ENCODE measurements at regions not wholly inside any gene's neighbourhood (a gene's known extent, or its start where the extent isn't known, plus 50 kb on each side); places are given as distances from the start of the nearest gene placed in this dataset.

DNA sequence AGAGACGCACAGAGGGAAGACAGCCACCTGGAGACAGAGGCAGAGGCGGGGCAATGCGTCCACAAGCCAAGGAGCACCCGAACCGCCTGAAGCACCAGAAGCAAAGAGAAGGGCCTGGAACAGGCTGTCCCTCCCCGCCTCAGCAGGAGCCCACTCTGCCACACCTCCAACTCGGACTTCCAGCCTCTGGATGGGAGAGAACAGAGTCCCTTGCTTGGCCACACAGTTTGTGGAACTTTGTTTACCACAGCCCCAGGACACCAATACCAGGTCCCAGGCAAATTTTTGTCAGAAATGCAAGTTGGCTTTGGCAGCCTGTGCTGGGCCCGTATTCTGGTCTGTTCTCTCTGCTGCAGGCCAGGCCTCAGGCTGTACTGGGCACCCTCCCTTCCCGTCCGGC is 87.5 kb upstream of the RPS6KA2 start:
- no peak for DNase-seq
- 80% methylated on average over 1 of the region's 10 CpGs for WGBS (ENCODE audit: insufficient coverage, low lambda C conversion rate)
- Histone ChIP-seq H3K9me3 (ENCODE audit: control insufficient read depth, low read depth, low read length) (peaks cover 4% of the 10 kb centered on the region), H3K27ac (ENCODE audit: low read length) (no peak overlapping the region), H3K4me1 (ENCODE audit: control insufficient read depth, insufficient read depth, low read length) (no peaks in the 10 kb centered on the region), H3K4me3 (ENCODE audit: low read length) (no peak overlapping the region), H3K27me3 (ENCODE audit: control insufficient read depth, insufficient read depth, low read length) (no peaks in the 10 kb centered on the region), H3K36me3 (ENCODE audit: control insufficient read depth, insufficient read depth, low read length) (no peaks in the 10 kb centered on the region)

DNA sequence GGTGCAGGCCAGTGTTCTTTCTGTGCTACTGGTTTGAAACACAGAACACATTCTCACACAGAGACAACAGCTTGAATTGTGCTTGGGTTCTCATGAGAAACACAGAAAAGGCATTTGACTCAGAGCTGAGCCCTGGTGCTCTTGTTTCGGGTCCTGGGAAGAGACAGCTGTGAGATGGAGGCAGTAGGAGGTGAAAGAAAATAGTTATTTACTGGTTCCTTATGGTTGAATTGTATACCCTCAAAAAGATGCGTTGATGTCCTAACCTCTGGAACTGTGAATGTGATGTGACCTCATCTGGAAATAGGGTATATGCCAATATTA is 87.1 kb upstream of the RPS6KA2 start:
- Histone ChIP-seq H3K4me1 (ENCODE audit: control insufficient read depth, insufficient read depth, low read length) (no peaks in the 10 kb centered on the region), H3K27ac (ENCODE audit: low read length) (no peak overlapping the region), H3K4me3 (ENCODE audit: low read length) (no peak overlapping the region), H3K27me3 (ENCODE audit: control insufficient read depth, insufficient read depth, low read length) (no peaks in the 10 kb centered on the region), H3K36me3 (ENCODE audit: control insufficient read depth, insufficient read depth, low read length) (no peaks in the 10 kb centered on the region), H3K9me3 (ENCODE audit: control insufficient read depth, low read depth, low read length) (peaks cover 4% of the 10 kb centered on the region)
- no peak for DNase-seq
- 80% methylated on average over 1 of the region's 2 CpGs for WGBS (ENCODE audit: insufficient coverage, low lambda C conversion rate)

DNA sequence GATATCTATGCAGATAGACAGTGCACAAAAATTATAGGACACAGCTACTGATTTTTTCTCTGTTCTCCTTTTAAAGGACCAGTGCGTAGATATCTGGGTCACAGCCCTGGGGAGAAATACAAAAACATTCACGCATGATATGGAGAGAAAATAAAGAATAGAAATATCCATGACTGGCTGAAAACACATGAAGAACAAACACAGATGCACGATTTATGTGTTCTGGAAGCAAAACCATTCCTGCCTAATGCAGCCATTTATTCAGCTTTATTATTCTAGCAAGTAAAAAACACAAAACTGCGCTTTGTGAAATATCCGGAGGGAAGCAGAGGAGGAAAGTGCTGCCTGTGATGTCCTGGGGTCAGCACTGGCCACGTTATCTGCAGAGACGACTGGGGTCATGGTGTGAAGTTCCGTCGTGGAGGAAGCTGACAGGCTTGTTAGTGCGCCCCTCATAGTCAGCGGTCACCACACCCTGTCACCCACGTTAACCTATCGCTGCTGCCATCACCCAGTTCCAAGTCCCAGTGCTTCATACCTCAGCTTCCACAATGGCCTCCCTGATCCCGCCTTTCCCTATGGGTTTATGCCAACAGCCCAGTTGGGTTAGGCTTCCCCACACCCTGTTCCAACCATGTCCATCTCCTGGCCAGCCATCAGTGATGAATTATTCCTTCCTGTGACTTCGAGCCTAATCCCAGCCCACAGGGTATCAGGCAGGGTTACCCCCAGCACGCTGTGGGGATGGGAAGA is 86.6 kb upstream of the RPS6KA2 start:
- no peak overlapping the region for H3K4me3 ChIP-seq (ENCODE audit: low read length)
- no peaks in the 10 kb centered on the region for H3K27me3 ChIP-seq (ENCODE audit: control insufficient read depth, insufficient read depth, low read length)
- H3K4me1 ChIP-seq (ENCODE audit: control insufficient read depth, insufficient read depth, low read length) = no peaks in the 10 kb centered on the region
- no peak for DNase-seq
- H3K9me3 ChIP-seq (ENCODE audit: control insufficient read depth, low read depth, low read length) = peaks cover 4% of the 10 kb centered on the region
- H3K36me3 ChIP-seq (ENCODE audit: control insufficient read depth, insufficient read depth, low read length) = no peaks in the 10 kb centered on the region
- no peak overlapping the region for H3K27ac ChIP-seq (ENCODE audit: low read length)
- whole genome bisulfite sequencing (ENCODE audit: insufficient coverage, low lambda C conversion rate) = 88% methylated on average over 3 of the region's 16 CpGs

DNA sequence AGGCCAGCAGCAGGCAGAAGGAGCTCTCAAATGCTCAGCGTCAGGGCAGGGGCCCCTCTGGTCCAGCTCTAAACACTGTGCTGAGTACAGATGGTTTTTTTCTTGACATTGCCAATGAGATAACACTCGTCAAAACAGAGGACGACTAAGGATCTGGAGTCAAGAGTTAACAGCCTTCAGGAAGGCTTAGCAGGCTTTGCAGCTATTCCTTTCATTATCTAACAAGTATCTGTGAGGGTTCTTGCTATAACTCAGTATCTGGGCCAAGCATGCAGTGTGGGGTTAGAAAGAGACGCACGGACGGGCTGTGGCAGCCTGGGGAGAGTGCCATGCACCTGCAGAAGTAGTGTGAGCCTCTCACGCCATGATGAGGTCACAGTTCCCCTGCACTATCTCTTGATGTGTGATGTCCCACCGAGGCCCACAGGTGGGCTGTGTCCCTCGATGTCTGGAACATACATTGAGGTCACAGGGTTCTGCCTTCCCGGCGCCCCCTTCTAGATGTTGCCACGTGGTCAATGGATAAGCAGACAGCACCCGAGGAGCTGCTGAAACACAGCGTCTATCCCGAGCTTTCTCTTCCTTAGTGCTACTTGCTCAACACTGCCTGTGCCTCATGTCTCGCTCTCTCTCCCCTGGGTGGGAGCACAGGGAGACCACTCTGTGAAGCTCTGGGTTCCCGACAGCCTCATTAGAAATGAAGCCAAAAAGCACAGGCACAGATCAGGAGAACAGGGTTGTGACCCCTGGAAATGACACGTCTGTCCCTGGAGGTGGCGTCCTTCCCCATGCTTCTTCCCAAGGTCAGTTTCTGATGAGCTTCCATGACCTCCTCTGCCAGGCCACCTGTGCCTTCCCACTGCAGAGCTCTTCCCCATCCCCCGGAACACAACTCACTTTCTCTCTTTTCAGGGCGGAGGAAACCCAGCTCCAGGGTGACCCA is 85.5 kb upstream of the RPS6KA2 start:
- Histone ChIP-seq H3K9me3 (ENCODE audit: control insufficient read depth, low read depth, low read length) (peaks cover 4% of the 10 kb centered on the region), H3K4me3 (ENCODE audit: low read length) (no peak overlapping the region), H3K36me3 (ENCODE audit: control insufficient read depth, insufficient read depth, low read length) (no peaks in the 10 kb centered on the region), H3K27ac (ENCODE audit: low read length) (no peak overlapping the region), H3K4me1 (ENCODE audit: control insufficient read depth, insufficient read depth, low read length) (no peaks in the 10 kb centered on the region), H3K27me3 (ENCODE audit: control insufficient read depth, insufficient read depth, low read length) (no peaks in the 10 kb centered on the region)
- DNase-seq = no peak
- WGBS (ENCODE audit: insufficient coverage, low lambda C conversion rate) = 82% methylated on average over 2 of the region's 21 CpGs

DNA sequence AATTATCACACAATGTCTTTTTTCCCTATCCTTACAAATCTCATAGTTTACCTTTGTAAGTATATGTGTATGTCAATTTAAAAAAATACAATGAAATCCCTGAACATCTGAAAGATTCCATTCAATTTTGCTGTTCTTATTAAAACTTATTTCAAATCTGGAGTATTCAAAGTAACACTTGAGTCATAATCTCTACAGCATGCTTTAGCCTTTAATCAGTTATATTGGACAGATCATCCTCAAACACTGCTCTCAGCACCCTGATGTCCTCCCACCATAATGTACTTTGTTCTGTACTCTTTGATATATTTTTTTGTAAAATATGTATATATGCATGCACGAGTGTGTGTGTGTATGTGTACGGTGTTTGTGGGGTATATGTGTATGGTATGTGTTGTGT is 83.0 kb upstream of the RPS6KA2 start:
- no peaks in the 10 kb centered on the region for H3K27me3 ChIP-seq (ENCODE audit: control insufficient read depth, insufficient read depth, low read length)
- no peak overlapping the region for H3K4me3 ChIP-seq (ENCODE audit: low read length)
- no peak overlapping the region for H3K27ac ChIP-seq (ENCODE audit: low read length)
- H3K4me1 ChIP-seq (ENCODE audit: control insufficient read depth, insufficient read depth, low read length) = no peaks in the 10 kb centered on the region
- no peak for DNase-seq
- WGBS (ENCODE audit: insufficient coverage, low lambda C conversion rate) = no CpG with 5 or more reads among the region's 2 CpGs
- H3K9me3 ChIP-seq (ENCODE audit: control insufficient read depth, low read depth, low read length) = peaks cover 4% of the 10 kb centered on the region
- H3K36me3 ChIP-seq (ENCODE audit: control insufficient read depth, insufficient read depth, low read length) = no peaks in the 10 kb centered on the region

DNA sequence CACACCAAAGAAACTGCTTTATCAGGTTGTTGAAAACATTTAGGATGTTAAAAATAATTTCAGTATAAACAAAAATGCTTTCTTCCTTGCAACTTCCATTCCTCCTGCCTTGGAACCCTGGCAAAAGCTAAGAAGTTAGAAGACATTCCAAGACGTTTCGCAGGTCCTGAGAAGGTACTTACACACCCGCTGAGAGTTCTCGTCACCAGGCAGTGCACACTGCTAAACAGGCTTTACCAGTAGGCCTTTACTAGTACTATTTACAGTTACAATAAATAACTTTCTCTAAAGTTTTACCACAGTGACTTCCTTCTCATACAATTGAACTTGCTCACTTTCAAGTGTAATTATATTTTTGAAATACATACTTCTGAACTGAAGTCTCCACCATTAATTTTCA is 81.4 kb upstream of the RPS6KA2 start:
- no peak for DNase-seq
- WGBS (ENCODE audit: insufficient coverage, low lambda C conversion rate) = no CpG with 5 or more reads among the region's 4 CpGs
- peaks cover 4% of the 10 kb centered on the region for H3K9me3 ChIP-seq (ENCODE audit: control insufficient read depth, low read depth, low read length)
- H3K27ac ChIP-seq (ENCODE audit: low read length) = no peak overlapping the region
- no peak overlapping the region for H3K4me3 ChIP-seq (ENCODE audit: low read length)
- H3K27me3 ChIP-seq (ENCODE audit: control insufficient read depth, insufficient read depth, low read length) = no peaks in the 10 kb centered on the region
- H3K36me3 ChIP-seq (ENCODE audit: control insufficient read depth, insufficient read depth, low read length) = no peaks in the 10 kb centered on the region
- no peaks in the 10 kb centered on the region for H3K4me1 ChIP-seq (ENCODE audit: control insufficient read depth, insufficient read depth, low read length)

DNA sequence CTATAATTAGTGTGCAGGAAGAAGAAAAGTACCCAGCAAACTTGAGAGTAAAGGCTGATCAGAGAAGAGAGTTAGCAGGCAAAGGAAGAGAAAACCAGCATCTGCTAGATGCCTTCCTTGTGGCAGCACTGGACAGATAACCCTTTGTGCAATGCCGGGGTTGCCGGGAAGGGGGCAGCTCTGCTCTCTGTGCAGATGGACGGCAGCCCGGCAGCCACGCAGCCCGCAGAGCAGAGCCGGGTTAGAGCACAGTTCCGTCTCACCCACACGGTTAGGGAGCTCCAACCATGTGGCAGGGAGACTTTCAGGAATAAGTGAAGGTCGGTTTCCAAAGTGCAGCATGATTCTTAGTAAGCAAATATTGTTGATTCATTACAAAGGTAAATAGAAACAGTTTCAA is 80.0 kb upstream of the RPS6KA2 start:
- H3K9me3 ChIP-seq (ENCODE audit: control insufficient read depth, low read depth, low read length) = peaks cover 4% of the 10 kb centered on the region
- H3K4me1 ChIP-seq (ENCODE audit: control insufficient read depth, insufficient read depth, low read length) = no peaks in the 10 kb centered on the region
- no peak overlapping the region for H3K4me3 ChIP-seq (ENCODE audit: low read length)
- WGBS (ENCODE audit: insufficient coverage, low lambda C conversion rate) = no CpG with 5 or more reads among the region's 10 CpGs
- no peaks in the 10 kb centered on the region for H3K27me3 ChIP-seq (ENCODE audit: control insufficient read depth, insufficient read depth, low read length)
- no peak overlapping the region for H3K27ac ChIP-seq (ENCODE audit: low read length)
- no peaks in the 10 kb centered on the region for H3K36me3 ChIP-seq (ENCODE audit: control insufficient read depth, insufficient read depth, low read length)
- DNase-seq = peak; percentile 9 to 24

DNA sequence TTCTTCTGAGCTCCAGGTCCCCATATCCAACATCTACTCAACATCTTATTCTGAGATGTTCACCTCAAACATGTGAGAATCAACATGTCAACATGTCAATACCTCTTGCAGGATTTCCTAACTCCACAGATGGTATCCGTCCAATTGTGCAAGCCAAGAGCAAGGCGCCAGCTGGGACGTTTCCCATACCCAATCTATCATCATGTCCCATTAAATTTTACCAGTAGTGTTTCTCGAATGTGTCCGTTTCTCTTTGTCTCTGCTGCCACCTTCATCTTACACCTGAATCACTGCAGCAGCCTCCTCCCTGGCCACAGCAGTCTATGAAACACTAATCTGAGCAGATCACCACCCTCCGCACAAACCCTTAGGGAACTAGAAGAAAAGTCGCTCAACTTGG is 78.0 kb upstream of the RPS6KA2 start:
- 100% methylated on average over 1 of the region's 7 CpGs for WGBS (ENCODE audit: insufficient coverage, low lambda C conversion rate)
- Histone ChIP-seq H3K4me3 (ENCODE audit: low read length) (no peak overlapping the region), H3K27ac (ENCODE audit: low read length) (no peak overlapping the region), H3K4me1 (ENCODE audit: control insufficient read depth, insufficient read depth, low read length) (no peaks in the 10 kb centered on the region), H3K9me3 (ENCODE audit: control insufficient read depth, low read depth, low read length) (no peaks in the 10 kb centered on the region), H3K27me3 (ENCODE audit: control insufficient read depth, insufficient read depth, low read length) (no peaks in the 10 kb centered on the region), H3K36me3 (ENCODE audit: control insufficient read depth, insufficient read depth, low read length) (no peaks in the 10 kb centered on the region)
- no peak for DNase-seq

DNA sequence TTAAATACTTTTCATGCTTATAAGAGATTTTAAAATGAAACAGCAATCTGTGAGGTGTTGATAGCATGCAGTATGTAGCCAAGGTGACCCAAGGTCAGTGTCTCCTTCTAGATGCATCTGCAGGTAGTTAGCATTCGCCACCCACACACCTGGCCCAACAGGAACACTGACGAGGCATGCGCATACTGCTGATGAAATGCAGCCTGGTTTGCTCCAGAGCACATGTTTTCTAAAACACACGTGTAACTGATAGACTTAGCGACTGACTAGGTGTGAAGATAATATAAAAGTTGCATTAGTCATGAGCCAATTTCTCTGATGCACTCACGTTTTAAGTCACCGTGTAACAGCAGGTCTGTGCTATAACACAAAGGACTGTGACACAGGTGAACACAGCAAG is 77.1 kb upstream of the RPS6KA2 start:
- H3K27ac ChIP-seq (ENCODE audit: low read length) = no peak overlapping the region
- 80% methylated on average over 1 of the region's 7 CpGs for WGBS (ENCODE audit: insufficient coverage, low lambda C conversion rate)
- DNase-seq = no peak
- no peaks in the 10 kb centered on the region for H3K36me3 ChIP-seq (ENCODE audit: control insufficient read depth, insufficient read depth, low read length)
- H3K9me3 ChIP-seq (ENCODE audit: control insufficient read depth, low read depth, low read length) = no peaks in the 10 kb centered on the region
- H3K4me1 ChIP-seq (ENCODE audit: control insufficient read depth, insufficient read depth, low read length) = no peaks in the 10 kb centered on the region
- no peak overlapping the region for H3K4me3 ChIP-seq (ENCODE audit: low read length)
- no peaks in the 10 kb centered on the region for H3K27me3 ChIP-seq (ENCODE audit: control insufficient read depth, insufficient read depth, low read length)

DNA sequence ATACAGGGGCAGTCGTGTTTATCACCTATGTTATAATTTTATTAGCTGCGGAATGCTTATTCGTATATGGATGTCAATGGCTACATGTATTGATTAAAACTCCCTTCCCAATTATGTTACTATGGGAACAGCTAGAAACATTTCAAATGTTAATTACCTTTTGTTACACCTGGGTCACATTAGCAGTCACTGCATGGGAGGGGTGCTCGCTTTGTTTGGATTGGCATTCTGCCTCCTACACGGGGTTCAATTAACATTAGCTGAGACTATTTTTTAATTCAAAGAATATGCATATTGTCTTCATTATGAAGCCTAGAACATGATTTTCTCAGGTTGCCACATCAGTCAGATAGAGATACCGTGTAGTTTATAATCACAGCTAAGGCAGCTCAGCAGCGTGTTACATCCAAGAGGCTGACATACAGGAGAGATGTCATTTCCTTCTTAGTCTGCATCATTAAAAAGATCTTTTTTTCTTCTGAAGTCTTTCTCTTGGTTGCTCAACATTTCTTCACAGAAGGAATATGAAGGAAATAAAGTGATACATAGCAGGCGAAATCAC is 76.2 kb upstream of the RPS6KA2 start:
- H3K4me3 ChIP-seq (ENCODE audit: low read length) = no peak overlapping the region
- 60% methylated on average over 1 of the region's 8 CpGs for WGBS (ENCODE audit: insufficient coverage, low lambda C conversion rate)
- H3K9me3 ChIP-seq (ENCODE audit: control insufficient read depth, low read depth, low read length) = no peaks in the 10 kb centered on the region
- H3K27ac ChIP-seq (ENCODE audit: low read length) = no peak overlapping the region
- H3K4me1 ChIP-seq (ENCODE audit: control insufficient read depth, insufficient read depth, low read length) = no peaks in the 10 kb centered on the region
- DNase-seq = no peak
- no peaks in the 10 kb centered on the region for H3K36me3 ChIP-seq (ENCODE audit: control insufficient read depth, insufficient read depth, low read length)
- H3K27me3 ChIP-seq (ENCODE audit: control insufficient read depth, insufficient read depth, low read length) = peaks cover 2% of the 10 kb centered on the region

Measured in large intestine (tissue), 3 donors.